Neutrophil (primary cell): ENCODE measurements at regions not wholly inside any gene's neighbourhood (a gene's known extent, or its start where the extent isn't known, plus 50 kb on each side); places are given as distances from the start of the nearest gene placed in this dataset.

Source experiments
- H3K27ac ChIP-seq: fragments of 200-600 bp; sonication (generic); 2 replicates; pipeline ENCODE4 v1.5.1; 2016; ENCODE audit warnings: mild to moderate bottlenecking, moderate library complexity
- H3K27me3 ChIP-seq: fragments of 200-600 bp; sonication (generic); 2 replicates; pipeline ENCODE4 v1.6.0; 2016; ENCODE audit warnings: mild to moderate bottlenecking
- H3K36me3 ChIP-seq: fragments of 200-600 bp; sonication (generic); 2 replicates; pipeline ENCODE4 v1.5.1; 2017
- H3K4me1 ChIP-seq, 2 experiments: fragments of 200-600 bp in 1 of 2; sonication (generic) in 1 of 2; 1 replicate in 1 of 2; 2 replicates in 1 of 2; pipeline versions ENCODE4 v1.5.1 to v1.6.1; 2013 to 2016; ENCODE audit warnings: low read depth in 1 of 2, low read length in 1 of 2, mild to moderate bottlenecking in 1 of 2, moderate library complexity in 1 of 2; ENCODE audit not compliant: control insufficient read depth in 1 of 2, insufficient read depth in 1 of 2
- H3K4me3 ChIP-seq, 2 experiments: fragments of 200-600 bp in 1 of 2; sonication (generic) in 1 of 2; 1 replicate in 1 of 2; 2 replicates in 1 of 2; pipeline ENCODE4 v1.5.1; 2013 to 2016; ENCODE audit warnings: low read depth in 1 of 2, low read length in 1 of 2, mild to moderate bottlenecking in 1 of 2, moderate library complexity in 1 of 2
- H3K9me3 ChIP-seq: fragments of 200-600 bp; sonication (generic); 2 replicates; pipeline ENCODE4 v1.5.1; 2016
- TF ChIP-seq, protein P1 (sequence below): fragments of 200-600 bp; sonication (generic); IDR thresholded peaks from 2 replicates; pipeline ENCODE4 v1.5.1; 2016; ENCODE audit warnings: antibody characterized with exemption

DNA sequence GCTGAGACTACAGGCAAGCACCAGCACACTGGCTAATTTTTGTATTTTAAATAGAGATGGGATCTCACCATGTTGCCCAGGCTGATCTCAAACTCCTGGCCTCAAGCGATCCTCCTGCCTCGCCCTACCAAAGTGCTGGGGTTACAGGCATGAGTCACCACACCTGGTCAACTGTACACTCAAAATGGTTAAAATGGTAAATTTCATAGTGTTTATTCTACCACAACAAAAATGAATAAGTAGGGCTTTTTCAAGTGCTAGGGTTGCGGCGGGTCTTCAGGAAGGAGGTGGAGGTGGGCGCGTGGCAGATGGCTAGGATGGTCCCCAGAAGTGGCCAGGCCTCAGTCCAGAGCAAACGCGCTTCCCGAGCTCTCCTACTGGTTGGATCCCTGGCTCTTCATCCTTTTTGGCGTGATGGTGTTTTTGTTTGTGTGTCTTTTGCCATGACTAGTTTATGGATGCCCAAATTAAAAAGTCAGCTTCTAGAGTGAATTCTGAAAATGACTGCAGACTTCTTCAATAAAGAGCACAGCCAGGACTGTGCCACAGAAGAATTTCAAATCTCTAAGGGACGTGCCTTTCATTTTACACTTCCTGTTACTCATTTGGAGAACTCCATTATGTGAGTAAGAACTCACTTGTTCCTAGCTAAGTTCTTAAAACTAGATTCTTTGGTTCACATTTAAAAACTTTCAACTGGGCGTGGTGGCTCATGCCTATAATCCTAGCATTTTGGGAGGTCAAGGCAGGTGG is 73.9 kb downstream of the TMEM130 start:
- no peaks in the 10 kb centered on the region for H3K9me3 ChIP-seq
- H3K27ac ChIP-seq = no peak overlapping the region
- TF ChIP-seq, protein P1, sequence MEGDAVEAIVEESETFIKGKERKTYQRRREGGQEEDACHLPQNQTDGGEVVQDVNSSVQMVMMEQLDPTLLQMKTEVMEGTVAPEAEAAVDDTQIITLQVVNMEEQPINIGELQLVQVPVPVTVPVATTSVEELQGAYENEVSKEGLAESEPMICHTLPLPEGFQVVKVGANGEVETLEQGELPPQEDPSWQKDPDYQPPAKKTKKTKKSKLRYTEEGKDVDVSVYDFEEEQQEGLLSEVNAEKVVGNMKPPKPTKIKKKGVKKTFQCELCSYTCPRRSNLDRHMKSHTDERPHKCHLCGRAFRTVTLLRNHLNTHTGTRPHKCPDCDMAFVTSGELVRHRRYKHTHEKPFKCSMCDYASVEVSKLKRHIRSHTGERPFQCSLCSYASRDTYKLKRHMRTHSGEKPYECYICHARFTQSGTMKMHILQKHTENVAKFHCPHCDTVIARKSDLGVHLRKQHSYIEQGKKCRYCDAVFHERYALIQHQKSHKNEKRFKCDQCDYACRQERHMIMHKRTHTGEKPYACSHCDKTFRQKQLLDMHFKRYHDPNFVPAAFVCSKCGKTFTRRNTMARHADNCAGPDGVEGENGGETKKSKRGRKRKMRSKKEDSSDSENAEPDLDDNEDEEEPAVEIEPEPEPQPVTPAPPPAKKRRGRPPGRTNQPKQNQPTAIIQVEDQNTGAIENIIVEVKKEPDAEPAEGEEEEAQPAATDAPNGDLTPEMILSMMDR = no peak
- H3K4me1 ChIP-seq = no peaks in the 10 kb centered on the region
- H3K36me3 ChIP-seq = no peaks in the 10 kb centered on the region
- H3K4me3 ChIP-seq = no peak overlapping the region
- no peaks in the 10 kb centered on the region for H3K27me3 ChIP-seq
